NCI-H1436 (cell line): ENCODE measurements at regions not wholly inside any gene's neighbourhood (a gene's known extent, or its start where the extent isn't known, plus 50 kb on each side); places are given as distances from the start of the nearest gene placed in this dataset.
"Not testable (repeated sequence)": the region's sequence is repeated elsewhere in the genome, so short reads cannot be mapped to it uniquely, and the experiment has no call there.

Experiments used
- DNase-seq: peaks from one replicate; lab custom pipeline; 2025; lab: John Stamatoyannopoulos, UW

DNA sequence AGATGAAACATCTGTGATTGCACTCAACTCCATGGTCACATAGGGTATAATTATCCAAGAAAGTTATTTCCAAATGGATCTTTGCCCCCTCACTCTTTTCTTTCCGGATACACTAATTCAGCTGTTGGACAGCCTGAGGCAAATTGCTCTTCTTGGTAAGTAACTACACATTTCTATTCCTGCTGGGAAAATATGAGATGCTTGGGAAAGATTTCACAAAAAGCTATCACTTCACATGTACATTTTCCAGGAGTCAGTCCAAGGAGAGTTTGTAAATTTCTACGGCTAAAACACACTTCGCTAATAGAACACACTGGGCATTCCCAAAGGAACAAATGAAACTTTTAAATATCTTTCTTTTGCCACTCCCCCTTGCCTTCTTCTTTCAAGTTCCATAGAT, 123.0 kb upstream of the GRIA1 start:
- no peak for DNase-seq

GRCh38 chr5:153372425-153373129, 117.9 kb upstream of the GRIA1 start:
- peak; percentile 89 for DNase-seq

GRCh38 chr5:153373130-153373498, 117.4 kb upstream of the GRIA1 start:
- no peak for DNase-seq

- not testable (repeated sequence) for DNase-seq
Observed at GRCh38 chr5:153381630-153382029, 108.8 kb upstream of the GRIA1 start.

DNA sequence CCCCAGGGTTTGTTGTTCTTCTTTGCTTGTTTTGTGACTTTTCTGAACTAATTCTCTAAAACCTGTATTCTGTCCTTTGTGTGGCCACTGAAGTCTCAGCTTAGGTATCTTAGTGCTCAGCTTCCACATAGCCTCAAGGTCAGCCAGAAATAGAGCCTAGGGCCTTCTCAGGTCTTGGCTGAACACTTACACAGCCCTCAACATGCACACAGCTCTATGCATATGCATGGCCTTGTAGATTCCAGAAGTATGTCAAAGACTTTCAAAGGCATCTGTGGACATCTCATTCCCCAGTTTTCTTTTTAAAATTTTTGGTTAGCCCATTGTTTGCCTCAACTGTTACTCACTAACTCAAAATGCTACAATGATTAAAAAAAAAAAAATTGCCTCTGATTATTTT, 99.9 kb upstream of the GRIA1 start:
- DNase-seq, result no peak

DNA sequence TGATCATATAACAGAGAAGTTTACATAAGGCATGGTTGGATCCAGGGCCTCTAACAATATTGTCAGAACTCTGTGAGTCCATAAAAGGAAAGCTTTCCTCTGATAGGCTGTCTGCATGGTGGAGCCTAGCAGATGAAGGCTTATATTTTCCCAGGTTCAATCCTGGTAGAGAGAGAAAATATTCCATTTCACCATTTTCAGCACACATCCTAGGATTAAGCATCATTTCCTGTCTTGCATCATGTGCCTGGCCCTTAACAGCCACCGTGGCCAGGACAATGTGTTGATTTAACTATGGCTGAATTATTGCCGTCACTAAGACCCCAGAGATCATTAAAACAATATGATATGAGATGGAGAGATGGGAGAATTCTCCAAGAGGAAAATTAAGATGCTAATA, 90.9 kb upstream of the GRIA1 start:
- DNase-seq, result no peak

- no peak for DNase-seq
Observed at GRCh38 chr5:153400931-153401330, 89.5 kb upstream of the GRIA1 start.

GRCh38 chr5:153402550-153402949, 87.9 kb upstream of the GRIA1 start:
- no peak for DNase-seq

DNA sequence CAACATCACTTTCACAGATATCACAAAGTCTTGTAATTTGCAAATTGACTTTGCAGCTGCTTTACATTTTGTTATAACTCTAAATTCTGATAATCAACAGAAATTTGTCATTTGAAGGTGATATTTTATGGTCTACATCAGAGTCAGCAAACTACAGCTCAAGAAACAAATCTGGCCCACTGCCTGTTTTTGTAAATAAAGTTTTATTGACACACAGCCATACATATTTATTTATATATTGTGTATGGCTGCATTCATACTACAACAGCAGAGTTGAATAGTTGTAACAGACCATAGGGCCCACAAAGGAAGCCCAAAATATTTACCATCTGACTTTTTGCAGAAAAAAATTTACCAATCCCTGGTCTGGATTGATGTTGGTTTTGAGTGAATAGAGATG, 87.0 kb upstream of the GRIA1 start:
- no peak for DNase-seq

GRCh38 chr5:153404747-153405146, 85.7 kb upstream of the GRIA1 start:
- DNase-seq, result no peak

GRCh38 chr5:153421676-153422075, 68.8 kb upstream of the GRIA1 start:
- no peak for DNase-seq

GRCh38 chr5:153425914-153426313, 64.6 kb upstream of the GRIA1 start:
- no peak for DNase-seq

DNA sequence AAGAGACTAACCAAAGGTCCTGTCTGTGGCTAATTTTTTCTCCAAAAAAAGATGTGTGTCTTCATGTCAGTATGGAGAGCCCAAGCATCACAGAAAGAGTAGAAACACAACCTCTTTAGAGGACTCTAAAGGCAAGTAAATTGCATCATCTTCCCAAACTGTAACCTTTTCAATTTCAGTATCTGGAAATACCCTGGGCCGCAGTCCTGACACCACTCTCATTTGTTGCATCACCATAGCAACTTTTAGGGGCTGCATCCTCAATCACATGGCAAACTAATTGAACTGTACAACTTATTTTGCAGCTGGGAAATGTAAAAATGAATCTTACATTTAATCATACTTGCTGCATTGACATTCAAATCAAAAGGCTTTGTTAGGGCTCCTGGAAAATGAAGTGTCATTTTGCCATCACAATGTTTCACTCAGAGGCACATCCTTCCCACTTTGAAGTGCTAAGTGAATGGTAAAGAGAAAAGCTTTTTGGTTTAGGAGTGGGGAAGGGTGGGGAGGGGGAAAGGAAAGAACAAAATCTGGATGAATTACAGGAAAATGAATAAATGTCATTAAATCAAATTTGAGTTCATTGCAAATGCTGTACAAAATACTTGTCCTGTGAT, 60.6 kb upstream of the GRIA1 start:
- DNase-seq, result no peak

- DNase-seq, result no peak
Observed at GRCh38 chr5:153432583-153432982, 57.9 kb upstream of the GRIA1 start.

GRCh38 chr5:153437251-153437650, 53.2 kb upstream of the GRIA1 start:
- DNase-seq, result no peak

GRCh38 chr5:153439130-153439529, 51.3 kb upstream of the GRIA1 start:
- no peak for DNase-seq
